HG03135 (cell line): ENCODE measurements at regions not wholly inside any gene's neighbourhood (a gene's known extent, or its start where the extent isn't known, plus 50 kb on each side); places are given as distances from the start of the nearest gene placed in this dataset.
"Not testable (repeated sequence)": the region's sequence is repeated elsewhere in the genome, so short reads cannot be mapped to it uniquely, and the experiment has no call there.

Experiments used
- ATAC-seq: cut with Tn5 transposase; IDR thresholded peaks from one replicate; pipeline ENCODE4 v1.9.1; 2021; ENCODE audit warnings: mild to moderate bottlenecking, moderate library complexity; ENCODE audit not compliant: unreplicated experiment

DNA sequence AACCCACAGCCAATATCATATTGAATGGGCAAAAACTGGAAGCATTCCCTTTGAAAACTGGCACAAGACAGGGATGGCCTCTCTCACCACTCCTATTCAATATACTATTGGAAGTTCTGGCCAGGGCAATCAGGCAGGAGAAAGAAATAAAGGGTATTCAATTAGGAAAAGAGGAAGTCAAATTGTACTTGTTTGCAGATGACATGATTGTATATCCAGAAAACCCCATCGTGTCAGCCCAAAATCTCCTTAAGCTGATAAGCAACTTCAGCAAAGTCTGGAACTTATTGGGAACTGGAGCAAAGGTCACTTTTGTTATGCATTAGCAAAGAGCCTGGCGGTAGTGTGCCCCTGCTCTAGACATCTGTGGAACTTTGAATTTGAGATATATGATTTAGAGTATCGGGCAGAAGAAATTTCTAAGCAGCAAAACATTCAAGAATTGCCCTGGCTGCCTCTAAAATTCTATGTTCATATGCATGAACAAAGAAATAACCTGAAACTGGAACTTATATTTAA is 53.4 kb upstream of the PSMA1 start:
- not testable (repeated sequence) for ATAC-seq

DNA sequence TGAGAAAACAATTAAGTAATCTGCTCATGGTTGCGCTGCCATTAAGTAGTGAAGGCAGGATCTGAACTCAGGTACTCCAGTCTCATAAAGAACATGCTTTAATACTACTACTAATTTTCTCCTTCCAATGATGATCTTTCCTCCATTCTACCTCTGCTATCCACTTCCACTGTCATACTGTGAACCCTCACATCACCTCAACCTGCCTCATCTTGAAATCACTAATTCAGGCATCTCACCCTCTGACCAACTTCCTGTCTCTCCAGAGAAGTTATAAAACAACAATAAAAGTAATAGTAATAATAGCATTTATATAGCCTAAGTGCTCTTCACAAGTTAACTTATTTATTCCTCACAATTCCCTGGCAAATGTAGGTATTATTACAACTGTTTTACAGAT is 57.1 kb upstream of the PSMA1 start:
- ATAC-seq, result no peak

DNA sequence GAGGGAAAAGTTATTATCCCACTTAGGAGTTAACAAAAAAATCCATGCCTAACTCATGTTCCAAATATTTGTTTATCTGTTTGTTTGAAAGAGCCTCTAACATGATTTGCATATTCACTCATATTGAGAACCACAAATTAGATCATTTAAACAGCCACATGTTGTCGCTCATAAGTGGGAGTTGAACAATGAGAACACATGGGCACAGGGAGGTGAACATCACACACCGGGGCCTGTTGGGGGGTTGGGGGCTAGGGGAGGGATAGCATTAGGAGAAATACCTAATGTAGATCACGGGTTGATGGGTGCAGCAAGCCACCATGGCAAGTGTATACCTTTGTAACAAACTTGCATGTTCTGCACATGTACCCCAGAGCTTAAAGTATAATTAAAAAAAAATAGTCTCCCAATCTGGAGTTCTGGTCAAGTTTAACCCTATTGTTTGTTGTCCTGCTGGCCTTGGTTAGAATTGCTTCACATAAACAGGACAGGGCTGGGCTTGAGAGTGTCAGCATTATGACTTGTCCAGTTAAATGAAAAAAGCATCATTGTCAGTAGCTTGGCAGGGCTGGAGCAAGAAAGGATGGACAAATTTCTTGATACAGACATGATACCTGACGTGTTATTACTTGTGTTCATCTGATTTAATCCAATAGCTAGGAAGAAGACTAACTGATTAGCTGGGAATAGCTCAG is 57.8 kb upstream of the PSMA1 start:
- peak; percentile 30 for ATAC-seq

DNA sequence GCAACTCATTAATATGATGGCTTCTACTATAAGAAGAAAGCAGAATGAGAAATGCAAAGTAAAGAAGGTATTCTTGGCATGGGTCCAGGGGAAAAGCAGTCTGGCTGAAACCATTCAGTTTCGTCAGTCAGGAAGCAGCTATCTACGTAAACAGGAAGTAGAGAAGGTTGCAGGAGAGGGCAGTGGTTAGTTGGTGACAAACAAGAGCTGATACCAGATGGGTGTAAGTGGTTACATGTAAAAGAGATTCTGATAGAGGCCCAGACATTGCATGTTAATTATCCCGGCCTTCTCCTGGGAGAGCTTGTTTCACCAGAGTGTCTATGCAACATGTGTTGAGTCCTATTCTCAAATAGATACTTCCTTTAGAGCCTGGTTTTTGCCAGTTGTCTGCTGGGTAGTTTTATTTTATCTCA is 58.4 kb upstream of the PSMA1 start:
- ATAC-seq, result peak; percentile 98

DNA sequence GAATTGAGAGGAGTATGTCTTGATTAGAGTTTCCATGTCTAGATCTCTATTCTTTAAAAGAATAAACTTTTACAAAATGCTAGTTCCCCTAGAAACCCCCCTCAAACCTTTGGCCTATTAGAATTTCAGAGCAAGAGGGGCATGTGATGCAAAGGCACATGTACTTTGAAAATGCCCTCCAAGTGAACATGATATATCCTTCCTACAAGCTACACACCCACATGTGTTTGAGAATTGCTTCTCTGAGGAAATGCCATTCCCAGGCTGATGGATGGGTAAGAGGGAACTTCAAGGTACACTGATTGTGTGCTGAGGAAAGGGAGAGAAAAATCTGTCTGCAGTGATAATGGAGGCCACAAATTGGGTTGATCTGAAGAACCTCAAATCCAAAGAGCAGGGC is 59.5 kb upstream of the PSMA1 start:
- ATAC-seq, result no peak

DNA sequence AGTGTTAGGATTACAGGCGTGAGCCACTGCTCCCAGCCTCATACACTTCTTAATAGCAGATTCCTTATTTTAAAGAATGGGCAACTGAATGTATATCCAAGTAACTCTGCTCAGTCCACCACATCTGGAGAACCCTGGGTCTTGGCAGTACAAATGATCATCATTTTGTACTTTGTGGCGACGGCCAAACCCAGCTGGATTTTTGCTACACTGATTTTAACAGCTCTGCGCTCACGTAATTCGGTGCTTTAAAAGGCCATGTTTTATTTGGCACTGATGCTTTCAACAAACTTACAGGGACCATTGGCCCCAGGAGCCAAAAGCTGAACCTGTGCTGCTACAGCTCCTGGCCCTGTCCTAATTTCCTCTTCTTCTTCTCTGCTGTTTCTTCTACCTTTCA is 60.8 kb upstream of the PDE3B start:
- no peak for ATAC-seq

DNA sequence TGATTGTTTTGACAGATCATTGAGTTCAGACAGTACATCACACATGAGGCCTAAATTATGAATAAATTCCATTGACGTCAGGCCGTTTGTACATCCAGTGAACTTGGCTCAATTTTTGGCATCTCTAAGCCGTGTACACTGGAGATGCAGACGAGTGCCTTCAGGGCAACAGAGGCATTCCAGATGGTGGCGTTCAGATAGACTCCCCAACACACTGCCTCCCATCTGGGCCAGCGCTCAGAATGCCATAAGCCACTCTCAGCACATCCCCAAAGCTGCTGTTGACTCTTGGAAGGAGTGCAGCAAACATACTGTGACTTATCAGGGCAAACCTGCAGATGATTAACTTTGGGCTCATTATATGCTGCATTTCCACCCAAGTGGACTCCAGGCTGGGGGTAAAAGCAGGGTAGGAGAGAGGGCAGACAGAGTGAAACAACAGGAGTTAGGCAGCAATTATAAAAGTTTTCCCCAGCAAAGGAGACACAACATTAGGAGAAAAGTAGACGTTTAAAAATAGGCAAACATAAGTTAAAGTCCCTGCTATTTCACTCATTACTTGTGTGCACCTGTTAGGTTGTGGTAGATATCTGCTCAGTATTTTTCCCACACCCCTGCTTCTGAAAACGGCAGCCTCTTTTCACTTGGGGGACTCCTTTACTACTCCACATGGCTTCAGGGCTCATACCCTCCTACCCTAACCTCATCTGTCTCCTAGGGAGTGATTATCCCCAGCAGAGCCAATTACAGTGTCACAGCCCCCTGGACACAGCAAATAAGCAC is 60.2 kb upstream of the PDE3B start:
- no peak for ATAC-seq

DNA sequence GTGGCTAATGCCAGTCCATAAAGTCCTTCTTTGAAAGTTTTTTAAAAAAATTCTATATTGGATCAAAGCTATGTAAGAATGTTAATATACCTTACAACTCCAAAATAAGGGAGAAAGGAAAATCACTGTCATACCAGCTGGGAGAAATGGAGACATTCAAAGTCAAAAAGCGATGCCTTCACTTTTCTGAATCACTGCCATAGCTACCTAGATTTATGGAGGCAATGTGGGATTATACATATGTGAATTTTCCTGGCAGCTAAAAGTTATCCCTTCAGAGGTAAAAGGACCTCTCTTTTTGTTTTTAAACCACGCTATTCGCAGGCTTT is 59.6 kb upstream of the PDE3B start:
- ATAC-seq, result no peak

DNA sequence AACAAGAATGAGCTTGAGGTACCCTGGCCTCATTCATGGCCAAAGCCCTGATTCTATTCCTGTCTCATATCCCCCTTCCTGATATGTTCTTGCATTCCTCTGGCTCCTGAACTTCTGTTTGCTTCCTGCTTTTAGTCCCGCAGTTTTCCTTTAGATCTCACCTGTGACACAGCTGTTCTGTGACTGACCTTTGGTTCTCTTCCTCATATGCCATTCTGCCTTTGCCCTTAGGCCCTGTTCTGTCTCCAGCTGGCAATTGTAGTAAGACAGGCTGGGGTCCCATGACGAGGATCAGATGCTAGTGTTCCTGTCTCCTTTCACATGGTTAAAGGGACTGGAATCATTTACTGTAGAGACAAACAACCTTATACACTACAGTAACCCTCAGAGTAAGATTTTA is 59.0 kb upstream of the PDE3B start:
- no peak for ATAC-seq

DNA sequence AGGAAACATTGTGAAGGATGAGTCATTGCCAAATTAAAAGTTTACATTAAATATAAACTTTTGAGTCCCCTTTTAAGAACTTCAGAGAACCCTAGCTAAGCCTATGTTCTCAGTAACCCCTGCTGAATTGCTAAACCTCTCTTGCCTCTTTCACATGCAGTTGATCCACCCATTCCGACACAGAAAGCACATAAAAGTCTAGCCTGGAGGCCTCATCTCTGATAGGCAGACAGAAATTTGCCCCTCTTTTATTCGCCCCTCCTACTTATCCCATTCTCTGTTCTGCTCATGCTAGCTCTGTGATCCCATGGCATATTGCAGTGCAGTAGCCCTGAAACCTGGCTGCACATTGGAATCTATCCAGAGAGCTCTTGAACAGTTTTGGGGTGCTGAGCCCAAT is 58.2 kb upstream of the PDE3B start:
- no peak for ATAC-seq

DNA sequence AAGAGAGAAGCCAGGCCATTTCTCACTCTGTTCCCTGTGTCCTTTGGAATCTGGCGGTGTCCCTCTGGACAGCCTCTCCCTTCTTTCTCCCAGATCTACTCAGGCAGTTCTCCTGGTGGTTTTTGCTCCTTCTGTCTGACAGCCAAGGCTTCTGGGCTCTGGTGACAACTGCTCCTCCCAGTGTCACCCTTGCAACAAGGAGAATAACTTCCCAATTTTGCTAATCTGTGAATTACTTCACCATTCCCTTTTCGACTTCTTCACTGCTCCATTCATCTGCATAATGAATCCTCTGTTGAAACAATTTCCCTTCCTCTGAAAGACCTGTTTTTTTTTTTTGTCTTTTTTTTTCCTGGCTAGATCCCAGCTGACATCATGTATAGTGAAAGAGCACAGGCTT is 56.3 kb upstream of the PDE3B start:
- no peak for ATAC-seq

DNA sequence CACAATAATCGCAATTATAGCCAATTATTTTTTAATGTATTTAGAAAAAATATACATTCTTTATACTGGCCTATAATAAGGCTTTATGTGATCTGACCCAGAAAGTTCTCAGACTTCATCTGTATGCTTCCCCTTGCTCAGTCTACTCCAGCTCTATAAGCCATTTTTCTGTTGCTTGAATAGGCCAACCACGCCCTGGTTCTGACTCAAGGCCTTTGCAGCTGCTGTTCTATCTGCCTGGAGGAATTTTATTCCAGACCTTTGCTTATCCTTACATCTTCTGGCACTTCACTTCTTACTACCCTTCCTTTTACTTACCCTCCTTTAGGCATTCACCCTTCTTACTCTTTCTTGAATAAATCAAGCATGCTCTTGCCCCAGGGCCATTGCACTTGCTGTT is 54.9 kb upstream of the PDE3B start:
- no peak for ATAC-seq

DNA sequence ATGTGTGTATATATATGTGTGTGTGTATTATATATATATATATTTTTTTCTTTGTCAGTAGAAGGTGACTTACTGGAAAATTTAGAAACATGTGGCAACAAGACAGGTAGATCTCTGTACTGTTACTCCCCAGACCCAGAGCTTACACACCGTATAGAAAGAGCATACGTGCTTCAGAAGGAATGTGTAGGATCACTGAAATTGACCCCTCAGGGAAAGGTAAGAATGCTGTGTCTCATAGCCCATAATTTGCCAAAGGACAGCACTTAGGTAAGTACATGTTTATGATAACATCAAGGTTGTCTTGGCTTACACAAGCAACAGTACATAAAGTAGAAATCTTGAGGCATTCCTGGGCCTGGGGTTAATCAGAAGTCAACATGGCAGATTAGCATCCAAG is 54.2 kb upstream of the PDE3B start:
- ATAC-seq, result no peak

DNA sequence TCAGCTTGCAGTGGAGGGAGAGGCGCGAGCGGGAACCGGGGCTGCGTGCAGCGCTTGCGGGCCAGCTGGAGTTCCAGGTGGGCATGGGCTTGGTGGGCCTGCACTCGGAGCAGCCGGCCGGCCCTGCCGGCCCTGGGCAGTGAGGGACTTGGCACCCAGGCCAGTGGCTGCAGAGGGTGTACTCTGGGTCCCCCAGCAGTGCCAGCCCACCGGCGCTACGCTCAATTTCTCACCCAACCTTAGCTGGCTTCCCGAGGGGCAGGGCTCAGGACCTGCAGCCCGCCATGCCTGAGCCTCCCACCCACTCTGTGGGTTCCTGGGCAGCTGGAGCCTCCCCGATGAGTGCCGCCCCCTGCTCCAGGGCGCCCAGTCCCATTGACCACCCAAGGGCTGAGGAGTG is 52.6 kb upstream of the PDE3B start:
- not testable (repeated sequence) for ATAC-seq

DNA sequence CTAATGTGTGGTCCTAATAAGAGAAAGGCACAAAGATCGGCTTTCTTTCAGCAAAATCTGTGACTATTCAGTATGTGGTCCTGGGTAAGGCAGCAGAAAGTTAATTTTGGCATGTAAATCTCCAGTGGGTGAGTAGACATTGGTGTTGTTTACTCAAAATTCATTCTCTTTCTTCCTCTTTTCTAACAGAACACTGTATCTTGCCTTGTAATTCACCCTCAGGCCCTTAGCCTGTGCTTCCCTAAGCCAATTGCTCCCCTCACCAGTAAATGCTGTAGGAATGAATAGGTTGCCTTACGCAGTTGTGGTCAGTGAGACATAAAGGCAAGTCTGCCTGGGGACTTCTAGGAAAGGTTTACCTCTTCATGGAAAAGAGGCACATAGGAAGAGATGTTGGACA is 49.9 kb upstream of the PDE3B start:
- ATAC-seq, result no peak
